Gastroesophageal sphincter (tissue), 3 donors: ENCODE measurements at regions not wholly inside any gene's neighbourhood (a gene's known extent, or its start where the extent isn't known, plus 50 kb on each side); places are given as distances from the start of the nearest gene placed in this dataset.

Experiments
- CTCF ChIP-seq, 4 experiments: fragments of 200-600 bp in 2 of 4; fragments of 450-650 bp in 2 of 4; sonication (generic) in 1 of 4; IDR thresholded peaks; one replicate each; pipeline ENCODE4 v1.5.1; 2017 to 2019; ENCODE audit warnings: antibody characterized with exemption in 4 of 4, mild to moderate bottlenecking in 2 of 4, moderate library complexity in 2 of 4
- POLR2A ChIP-seq, 2 donors: fragments of 450-650 bp; IDR thresholded peaks; one replicate each; pipeline ENCODE4 v1.6.1; 2017; ENCODE audit warnings: antibody characterized with exemption in 2 of 2, mild to moderate bottlenecking in 2 of 2, moderate library complexity in 1 of 2
- POLR2AphosphoS5 ChIP-seq: sonication (generic); formaldehyde crosslinking; IDR thresholded peaks from one replicate; pipeline ENCODE4 v1.6.1; 2017; ENCODE audit warnings: antibody characterized with exemption

GRCh38 chr1:5706239-5706638 is 286.0 kb downstream of the NPHP4 start:
- no peak for TF ChIP-seq CTCF (IDR thresholded peaks at IDR 0.05)
- no peak for TF ChIP-seq POLR2A (IDR thresholded peaks at IDR 0.05)
- no peak for TF ChIP-seq POLR2AphosphoS5
